Fibroblast of lung (primary cell): ENCODE measurements at regions not wholly inside any gene's neighbourhood (a gene's known extent, or its start where the extent isn't known, plus 50 kb on each side); places are given as distances from the start of the nearest gene placed in this dataset.

Source experiments
- CTCF ChIP-seq, 2 donors: IDR thresholded peaks in 1 of 2; conservative IDR thresholded peaks in 1 of 2; 1 replicate in 1 of 2; 2 replicates in 1 of 2; pipeline ENCODE4 v1.5.1; 2011 to 2012; ENCODE audit warnings: low read length in 2 of 2, control low read depth in 1 of 2, inconsistent platforms in 1 of 2, low read depth in 1 of 2, mild to moderate bottlenecking in 1 of 2
- EZH2 ChIP-seq: IDR thresholded peaks from 2 replicates; pipeline ENCODE4 v1.5.1; 2012; ENCODE audit warnings: low read length, control low read depth, mild to moderate bottlenecking; ENCODE audit errors: missing control alignments

DNA sequence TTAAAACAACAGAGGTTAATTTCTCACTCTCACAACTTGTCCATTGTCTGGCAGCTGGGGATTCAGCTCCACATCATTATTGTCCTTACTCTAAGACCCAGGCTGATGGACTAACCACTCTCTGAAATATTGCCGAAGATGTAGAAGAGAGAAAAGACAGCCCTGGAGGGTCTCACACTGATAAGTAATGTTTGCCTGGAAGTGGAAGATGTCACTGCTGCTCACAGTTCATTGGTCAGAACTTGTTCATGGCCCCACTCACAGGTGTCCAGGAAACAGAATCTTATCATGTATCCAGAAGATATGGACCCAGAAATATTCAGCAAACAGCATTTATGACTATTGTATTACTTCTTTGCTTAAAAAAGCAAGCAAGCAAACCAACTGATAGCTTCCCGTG, 62.2 kb upstream of the LPP start:
- TF ChIP-seq CTCF (conservative IDR thresholded peaks at IDR 0.05 in 1 of 2, IDR thresholded peaks at IDR 0.05 in 1 of 2; ENCODE audit: low read depth in 1 of 2, low read length in 2 of 2) (no peak), EZH2 (no peak)
